Uterus (tissue), 3 donors: ENCODE measurements at regions not wholly inside any gene's neighbourhood (a gene's known extent, or its start where the extent isn't known, plus 50 kb on each side); places are given as distances from the start of the nearest gene placed in this dataset.

Experiments
- DNase-seq, 2 donors: peaks; one replicate each; pipeline ENCODE4 v3.0.0-alpha.2; 2019 to 2020
- H3K27ac ChIP-seq, 2 donors: fragments of 200-600 bp; sonication (generic); 1 replicate in 1 of 2; 2 replicates in 1 of 2; pipeline ENCODE4 v1.5.1; 2016 to 2018
- H3K27me3 ChIP-seq, 2 donors: fragments of 200-600 bp; sonication (generic); one replicate each; pipeline ENCODE4 v1.5.1; 2018 to 2019; ENCODE audit warnings: control low read depth in 1 of 2
- H3K36me3 ChIP-seq, 2 donors: fragments of 200-600 bp; sonication (generic); one replicate each; pipeline ENCODE4 v1.5.1; 2019; ENCODE audit warnings: control low read depth in 1 of 2
- H3K4me1 ChIP-seq, 2 donors: fragments of 200-600 bp; sonication (generic); one replicate each; pipeline ENCODE4 v1.5.1; 2018 to 2019; ENCODE audit warnings: control low read depth in 1 of 2
- H3K4me3 ChIP-seq, 2 donors: fragments of 200-600 bp; sonication (generic); 1 replicate in 1 of 2; 2 replicates in 1 of 2; pipeline ENCODE4 v1.5.1; 2018 to 2019; ENCODE audit warnings: mild to moderate bottlenecking in 1 of 2
- H3K9me3 ChIP-seq, 2 donors: fragments of 200-600 bp; sonication (generic); one replicate each; pipeline ENCODE4 v1.5.1; 2019; ENCODE audit warnings: control low read depth in 1 of 2
- CTCF ChIP-seq, 4 experiments: fragments of 200-600 bp in 2 of 4; fragments of 450-650 bp in 2 of 4; sonication (generic) in 2 of 4; IDR thresholded peaks; one replicate each; pipeline ENCODE4 v1.5.1; 2016 to 2019; ENCODE audit warnings: antibody characterized with exemption in 4 of 4, mild to moderate bottlenecking in 2 of 4, moderate library complexity in 1 of 4
- POLR2A ChIP-seq, 2 donors: fragments of 450-650 bp; IDR thresholded peaks; one replicate each; pipeline ENCODE4 v1.6.1; 2016; ENCODE audit warnings: antibody characterized with exemption in 2 of 2, mild to moderate bottlenecking in 1 of 2, moderate library complexity in 1 of 2
- intact Hi-C: fragments of 100-400 bp; cut with DNase I; formaldehyde crosslinking; loops from one replicate; pipeline ENCODE4 v1.15.1; 2023; ENCODE audit warnings: low total_unique reads
- donor health status: DM: yes; HTN: yes; CAD: no.

- H3K27me3 ChIP-seq, result no peaks in the 10 kb centered on the region
- H3K4me1 ChIP-seq, result no peaks in the 10 kb centered on the region
- intact Hi-C loops, result no loop called here
- no peaks in the 10 kb centered on the region for H3K9me3 ChIP-seq
- TF ChIP-seq POLR2A (IDR thresholded peaks at IDR 0.05), result no peak
- H3K36me3 ChIP-seq, result no peaks in the 10 kb centered on the region
- DNase-seq, result no peak
- H3K27ac ChIP-seq, result no peak overlapping the region
- H3K4me3 ChIP-seq, result no peak overlapping the region
Observed at GRCh38 chr12:71071536-71072097, 86.2 kb downstream of the TSPAN8 start.

GRCh38 chr12:71070416-71071128, 87.2 kb downstream of the TSPAN8 start:
- no peaks in the 10 kb centered on the region for H3K9me3 ChIP-seq
- H3K27ac ChIP-seq, result no peak overlapping the region
- no peaks in the 10 kb centered on the region for H3K27me3 ChIP-seq
- intact Hi-C loops, result no loop called here
- TF ChIP-seq POLR2A (IDR thresholded peaks at IDR 0.05) (no peak), CTCF (IDR thresholded peaks at IDR 0.05) (no peak)
- no peaks in the 10 kb centered on the region for H3K36me3 ChIP-seq
- H3K4me1 ChIP-seq, result no peaks in the 10 kb centered on the region
- DNase-seq, result no peak
- no peak overlapping the region for H3K4me3 ChIP-seq

- Histone ChIP-seq H3K27ac (no peak overlapping the region), H3K9me3 (no peaks in the 10 kb centered on the region), H3K4me1 (no peaks in the 10 kb centered on the region), H3K4me3 (no peak overlapping the region), H3K27me3 (no peaks in the 10 kb centered on the region), H3K36me3 (no peaks in the 10 kb centered on the region)
- intact Hi-C loops, result no loop called here
- TF ChIP-seq CTCF (IDR thresholded peaks at IDR 0.05), result no peak
- TF ChIP-seq POLR2A (IDR thresholded peaks at IDR 0.05), result no peak
- DNase-seq, result no peak
Observed at GRCh38 chr12:71069311-71069710, 88.5 kb downstream of the TSPAN8 start.

- TF ChIP-seq CTCF (IDR thresholded peaks at IDR 0.05) (no peak), POLR2A (IDR thresholded peaks at IDR 0.05) (no peak)
- Histone ChIP-seq H3K4me3 (no peak overlapping the region), H3K4me1 (no peaks in the 10 kb centered on the region), H3K36me3 (no peaks in the 10 kb centered on the region), H3K27ac (no peak overlapping the region), H3K27me3 (no peaks in the 10 kb centered on the region), H3K9me3 (no peaks in the 10 kb centered on the region)
- intact Hi-C loops, result no loop called here
- no peak for DNase-seq
Observed at GRCh38 chr12:71063087-71063486, 94.7 kb downstream of the TSPAN8 start.

GRCh38 chr12:71061451-71061850, 96.3 kb downstream of the TSPAN8 start:
- intact Hi-C loops, result no loop called here
- Histone ChIP-seq H3K9me3 (no peaks in the 10 kb centered on the region), H3K27me3 (no peaks in the 10 kb centered on the region), H3K27ac (no peak overlapping the region), H3K4me1 (no peaks in the 10 kb centered on the region), H3K36me3 (no peaks in the 10 kb centered on the region), H3K4me3 (no peak overlapping the region)
- TF ChIP-seq POLR2A (IDR thresholded peaks at IDR 0.05) (no peak), CTCF (IDR thresholded peaks at IDR 0.05) (no peak)
- DNase-seq, result no peak
